NB4 (cell line): ENCODE measurements at regions not wholly inside any gene's neighbourhood (a gene's known extent, or its start where the extent isn't known, plus 50 kb on each side); places are given as distances from the start of the nearest gene placed in this dataset.

Experiments
- POLR2A ChIP-seq: IDR thresholded peaks from 2 replicates; pipeline ENCODE4 v1.6.1; 2011; ENCODE audit warnings: mild to moderate bottlenecking; ENCODE audit not compliant: insufficient read length; ENCODE audit errors: extremely low read depth
- TF ChIP-seq, protein P1 (sequence below): IDR thresholded peaks from 2 replicates; pipeline ENCODE4 v1.6.1; 2011; ENCODE audit warnings: low read depth, low read length
- TF ChIP-seq, protein P2 (sequence below): IDR thresholded peaks from one replicate; pipeline ENCODE4 v1.5.1; 2012; ENCODE audit warnings: low read depth, low read length

DNA sequence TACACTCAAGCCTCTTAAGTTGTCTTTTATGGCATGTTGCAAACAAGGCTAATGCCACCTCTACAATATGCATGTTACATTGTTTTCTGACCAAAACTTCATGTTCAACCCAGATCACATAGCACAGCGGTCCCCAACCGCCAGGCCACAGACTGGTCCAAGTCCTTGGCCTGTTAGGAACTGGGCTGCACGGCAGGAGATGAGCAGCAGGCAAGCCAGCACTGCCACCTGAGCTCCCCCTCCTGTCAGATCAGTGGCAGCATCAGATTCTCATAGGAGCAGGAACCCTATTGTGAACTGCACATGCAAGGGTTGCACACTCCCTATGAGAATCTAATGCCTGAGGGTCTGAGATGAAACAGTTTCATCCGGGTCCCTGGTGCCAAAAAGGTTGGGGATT, 324.8 kb upstream of the CHAC2 start:
- TF ChIP-seq POLR2A: no peak
- TF ChIP-seq, protein P1, sequence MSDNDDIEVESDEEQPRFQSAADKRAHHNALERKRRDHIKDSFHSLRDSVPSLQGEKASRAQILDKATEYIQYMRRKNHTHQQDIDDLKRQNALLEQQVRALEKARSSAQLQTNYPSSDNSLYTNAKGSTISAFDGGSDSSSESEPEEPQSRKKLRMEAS: no peak
- TF ChIP-seq, protein P2, sequence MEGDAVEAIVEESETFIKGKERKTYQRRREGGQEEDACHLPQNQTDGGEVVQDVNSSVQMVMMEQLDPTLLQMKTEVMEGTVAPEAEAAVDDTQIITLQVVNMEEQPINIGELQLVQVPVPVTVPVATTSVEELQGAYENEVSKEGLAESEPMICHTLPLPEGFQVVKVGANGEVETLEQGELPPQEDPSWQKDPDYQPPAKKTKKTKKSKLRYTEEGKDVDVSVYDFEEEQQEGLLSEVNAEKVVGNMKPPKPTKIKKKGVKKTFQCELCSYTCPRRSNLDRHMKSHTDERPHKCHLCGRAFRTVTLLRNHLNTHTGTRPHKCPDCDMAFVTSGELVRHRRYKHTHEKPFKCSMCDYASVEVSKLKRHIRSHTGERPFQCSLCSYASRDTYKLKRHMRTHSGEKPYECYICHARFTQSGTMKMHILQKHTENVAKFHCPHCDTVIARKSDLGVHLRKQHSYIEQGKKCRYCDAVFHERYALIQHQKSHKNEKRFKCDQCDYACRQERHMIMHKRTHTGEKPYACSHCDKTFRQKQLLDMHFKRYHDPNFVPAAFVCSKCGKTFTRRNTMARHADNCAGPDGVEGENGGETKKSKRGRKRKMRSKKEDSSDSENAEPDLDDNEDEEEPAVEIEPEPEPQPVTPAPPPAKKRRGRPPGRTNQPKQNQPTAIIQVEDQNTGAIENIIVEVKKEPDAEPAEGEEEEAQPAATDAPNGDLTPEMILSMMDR: no peak
